B cell (primary cell): ENCODE measurements at regions not wholly inside any gene's neighbourhood (a gene's known extent, or its start where the extent isn't known, plus 50 kb on each side); places are given as distances from the start of the nearest gene placed in this dataset.
A peak's percentile ranks its signal among the peaks of the same experiment; 100 is the strongest.

Experiments used
- ATAC-seq: fragments of 200-7000 bp; cut with Tn5 transposase; one replicate; pipeline ENCODE4 v1.10.0; 2021; ENCODE audit warnings: low read depth, mild to moderate bottlenecking, moderate number of reproducible peaks, moderate library complexity
- CTCF ChIA-PET: fragments of 350-600 bp; sonication (Branson Sonifier 250); formaldehyde crosslinking; loops from one replicate; lab custom pipeline; 2021; ENCODE audit warnings: antibody characterized with exemption, inconsistent platforms; lab: Charles Lee
- POLR2A ChIA-PET: fragments of 350-600 bp; sonication (Branson Sonifier 250); formaldehyde crosslinking; loops from one replicate; lab custom pipeline; 2021; ENCODE audit warnings: antibody characterized with exemption; lab: Charles Lee
- DNase-seq: peaks from one replicate; pipeline ENCODE4 v3.0.0; 2013
- H2AFZ ChIP-seq: 2 replicates; pipeline ENCODE4 v1.6.1; 2012; ENCODE audit warnings: mild to moderate bottlenecking, low read depth, low read length; ENCODE audit not compliant: insufficient read depth, poor library complexity, severe bottlenecking
- H3K27ac ChIP-seq, 2 donors: 1 replicate in 1 of 2; 2 replicates in 1 of 2; pipeline ENCODE4 v1.5.1; 2012 to 2013; ENCODE audit warnings: low read length in 2 of 2, mild to moderate bottlenecking in 2 of 2, moderate library complexity in 1 of 2
- H3K27me3 ChIP-seq, 4 experiments: fragments of 200-600 bp in 1 of 4; sonication (generic) in 1 of 4; replicated peaks in 1 of 4; 1 replicate in 2 of 4; 2 replicates in 2 of 4; pipeline versions ENCODE4 v1.6.1 to v1.7.0; 2013 to 2016; ENCODE audit warnings: low read length in 3 of 4, mild to moderate bottlenecking in 2 of 4, mixed read lengths in 1 of 4, moderate library complexity in 1 of 4; ENCODE audit not compliant: insufficient read depth in 4 of 4, control insufficient read depth in 3 of 4; ENCODE audit errors: control extremely low read depth in 1 of 4
- H3K36me3 ChIP-seq, 2 experiments: replicated peaks in 1 of 2; 1 replicate in 1 of 2; 2 replicates in 1 of 2; pipeline versions ENCODE4 v1.6.1 to v1.7.1; 2013; ENCODE audit warnings: low read length in 1 of 2; ENCODE audit not compliant: insufficient read depth in 2 of 2, control insufficient read depth in 1 of 2; ENCODE audit errors: control extremely low read depth in 1 of 2, extremely low read depth in 1 of 2
- H3K4me1 ChIP-seq, 2 donors: fragments of 200-600 bp in 1 of 2; sonication (generic) in 1 of 2; 1 replicate in 1 of 2; 2 replicates in 1 of 2; pipeline versions ENCODE4 v1.5.1 to v1.6.1; 2013 to 2017; ENCODE audit warnings: low read length in 2 of 2; ENCODE audit not compliant: control insufficient read depth in 2 of 2, insufficient read depth in 2 of 2
- H3K4me2 ChIP-seq: replicated peaks from 2 replicates; pipeline ENCODE3; 2012; ENCODE audit warnings: mild to moderate bottlenecking, low read depth, low read length; ENCODE audit not compliant: poor library complexity, severe bottlenecking
- H3K4me3 ChIP-seq, 5 experiments: fragments of 200-600 bp in 1 of 5; sonication (generic) in 1 of 5; 1 replicate in 3 of 5; 2 replicates in 2 of 5; pipeline versions ENCODE4 v1.5.1 to v1.7.0; 2011 to 2016; ENCODE audit warnings: low read length in 4 of 5, mild to moderate bottlenecking in 4 of 5, low read depth in 2 of 5, control low read depth in 1 of 5, moderate library complexity in 1 of 5; ENCODE audit not compliant: insufficient read depth in 1 of 5; ENCODE audit errors: control extremely low read depth in 1 of 5, extremely low read depth in 1 of 5
- H3K79me2 ChIP-seq: fragments of 200-600 bp; sonication (generic); one replicate; pipeline ENCODE4 v1.6.0; 2016; ENCODE audit warnings: low read length; ENCODE audit not compliant: control insufficient read depth, insufficient read depth
- H3K9ac ChIP-seq: fragments of 200-600 bp; sonication (generic); 2 replicates; pipeline ENCODE4 v1.6.1; 2017; ENCODE audit warnings: mild to moderate bottlenecking, low read length, moderate library complexity
- H3K9me3 ChIP-seq, 3 donors: one replicate each; pipeline versions ENCODE4 v1.6.1 to v1.7.1; 2013; ENCODE audit warnings: low read length in 2 of 3; ENCODE audit not compliant: control insufficient read depth in 2 of 3, insufficient read depth in 1 of 3; ENCODE audit errors: control extremely low read depth in 1 of 3
- H4K20me1 ChIP-seq: 2 replicates; pipeline ENCODE4 v1.6.0; 2012; ENCODE audit warnings: mild to moderate bottlenecking, low read length; ENCODE audit not compliant: insufficient read depth, control insufficient read depth, poor library complexity, severe bottlenecking
- H3K27ac Mint-ChIP-seq: one replicate; pipeline ENCODE4 v1.8.0; 2021; ENCODE audit warnings: mixed read lengths
- H3K27me3 Mint-ChIP-seq: one replicate; pipeline ENCODE4 v1.8.0; 2021; ENCODE audit warnings: mixed read lengths
- H3K4me1 Mint-ChIP-seq: one replicate; pipeline ENCODE4 v1.8.0; 2021; ENCODE audit warnings: mixed read lengths
- H3K4me3 Mint-ChIP-seq: one replicate; pipeline ENCODE4 v1.8.0; 2021; ENCODE audit warnings: mixed read lengths
- H3K9me3 Mint-ChIP-seq: one replicate; pipeline ENCODE4 v1.8.0; 2022; ENCODE audit warnings: mixed read lengths; ENCODE audit not compliant: insufficient read depth
- CTCF ChIP-seq: fragments of 200-600 bp; IDR thresholded peaks from one replicate; pipeline ENCODE4 v1.8.0; 2022; ENCODE audit warnings: antibody characterized with exemption, mild to moderate bottlenecking
- EZH2 ChIP-seq: IDR thresholded peaks from 2 replicates; pipeline ENCODE4 v1.6.1; 2012; ENCODE audit warnings: borderline replicate concordance, low read depth, mild to moderate bottlenecking, moderate library complexity, low read length; ENCODE audit not compliant: insufficient read depth, poor library complexity, severe bottlenecking
- WGBS: methylation state at CpG from one replicate; pipeline ENCODE4 v1.1.5; 2013; ENCODE audit warnings: missing lambda C conversion rate; ENCODE audit not compliant: insufficient coverage; 5-methylcytosine and 5-hydroxymethylcytosine counted together
- intact Hi-C: fragments of 100-400 bp; cut with micrococcal nuclease; formaldehyde crosslinking; loops from one replicate; pipeline ENCODE4 v1.10.0; 2022

- ChIA-PET CTCF (no interaction called here), POLR2A (no interaction called here)
- intact Hi-C loops: no loop called here
- H2AFZ ChIP-seq: peak overlapping the region; percentile 23
- Mint-ChIP-seq H3K4me3 (peak overlapping the region; percentile 29), H3K4me1 (peaks cover 14% of the 10 kb centered on the region), H3K27ac (peak overlapping the region; percentile 90), H3K27me3 (no peaks in the 10 kb centered on the region), H3K9me3 (peaks cover 3% of the 10 kb centered on the region)
- peak overlapping the region; percentile 47 to 57 for H3K27ac ChIP-seq
- DNase-seq (no peak), ATAC-seq (peak; percentile 16)
- no peaks in the 10 kb centered on the region for H3K36me3 ChIP-seq
- no peaks in the 10 kb centered on the region for H3K79me2 ChIP-seq
- H3K4me1 ChIP-seq: no peaks in the 10 kb centered on the region
- H3K9me3 ChIP-seq: no peaks in the 10 kb centered on the region
- H3K4me3 ChIP-seq: no peak overlapping the region
- no peak overlapping the region for H3K4me2 ChIP-seq
- H4K20me1 ChIP-seq: no peaks in the 10 kb centered on the region
- no peak overlapping the region for H3K9ac ChIP-seq
- H3K27me3 ChIP-seq: no peaks in the 10 kb centered on the region
- no peak for TF ChIP-seq CTCF
- no peak for TF ChIP-seq EZH2
- no CpG with 5 or more reads among the region's 3 CpGs for WGBS
Observed at GRCh38 chr5:35320029-35320428, 89.7 kb upstream of the PRLR start.

GRCh38 chr5:35319333-35320002 lies 89.2 kb upstream of the PRLR start:
- Histone ChIP-seq H3K36me3 (no peaks in the 10 kb centered on the region), H3K27me3 (no peaks in the 10 kb centered on the region)
- WGBS: 0% methylated on average over 1 of the region's 4 CpGs

More at GRCh38 chr5:35319333-35320002, 89.2 kb upstream of the PRLR start:
- Histone ChIP-seq H3K27ac (peak overlapping the region; percentile 47 to 57), H3K9me3 (no peaks in the 10 kb centered on the region), H3K4me1 (no peaks in the 10 kb centered on the region), H3K9ac (no peak overlapping the region), H2AFZ (no peak overlapping the region), H3K4me2 (peak overlapping the region; percentile 15), H4K20me1 (no peaks in the 10 kb centered on the region), H3K4me3 (no peak overlapping the region), H3K79me2 (no peaks in the 10 kb centered on the region)
- Mint-ChIP-seq H3K4me3 (peak overlapping the region; percentile 29), H3K4me1 (peaks cover 14% of the 10 kb centered on the region), H3K27me3 (no peaks in the 10 kb centered on the region), H3K27ac (peak overlapping the region; percentile 90), H3K9me3 (peaks cover 3% of the 10 kb centered on the region)
- peak; percentile 89 for ATAC-seq
- CTCF ChIA-PET: no interaction called here
- TF ChIP-seq EZH2: no peak
- POLR2A ChIA-PET: no interaction called here
- intact Hi-C loops: loop anchor here (5.0 kb wide), 1 partner anchor 107 kb away; no protein-coding TSS in a partner anchor
- peak; percentile 63 for DNase-seq
